ENCODE measurements at regions not wholly inside any gene's neighbourhood (a gene's known extent, or its start where the extent isn't known, plus 50 kb on each side); places are given as distances from the start of the nearest gene placed in this dataset.
"Not testable (repeated sequence)": the region's sequence is repeated elsewhere in the genome, so short reads cannot be mapped to it uniquely, and the experiment has no call there.

DNA sequence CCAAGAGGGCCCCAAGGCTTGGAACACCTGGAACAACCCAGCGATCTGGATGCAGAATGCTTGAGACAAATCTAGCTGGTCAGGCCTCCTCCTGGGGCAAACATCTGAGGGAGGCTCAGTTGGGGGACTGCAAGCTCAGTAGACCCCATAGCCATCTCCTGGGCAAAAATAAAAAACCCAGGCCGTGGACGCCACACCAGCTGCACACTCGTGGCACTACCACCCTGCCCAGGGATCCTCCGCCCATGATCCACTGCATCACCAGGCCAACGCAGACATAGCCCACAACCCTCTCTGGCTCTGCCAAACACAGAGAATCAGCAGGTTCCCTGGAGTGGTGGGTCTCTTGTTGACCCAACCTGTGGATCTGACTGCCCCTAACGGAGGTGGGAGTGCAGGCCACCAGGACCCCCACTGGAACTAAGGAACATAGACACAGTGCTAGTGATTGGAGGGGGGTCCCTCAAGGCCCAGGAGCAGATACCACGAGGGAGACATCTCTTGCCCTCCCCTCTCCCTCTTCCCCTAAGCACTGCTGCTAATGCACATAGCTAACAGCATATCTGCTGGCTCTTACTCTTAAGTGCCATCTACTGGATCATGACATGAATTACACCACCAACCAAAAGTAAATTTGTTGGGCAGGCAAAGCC, 147.2 kb downstream of the CHD1L start:
- no peak overlapping the region for H3K4me3 ChIP-seq (ENCODE audit: low read length)
- TF ChIP-seq, protein P1, sequence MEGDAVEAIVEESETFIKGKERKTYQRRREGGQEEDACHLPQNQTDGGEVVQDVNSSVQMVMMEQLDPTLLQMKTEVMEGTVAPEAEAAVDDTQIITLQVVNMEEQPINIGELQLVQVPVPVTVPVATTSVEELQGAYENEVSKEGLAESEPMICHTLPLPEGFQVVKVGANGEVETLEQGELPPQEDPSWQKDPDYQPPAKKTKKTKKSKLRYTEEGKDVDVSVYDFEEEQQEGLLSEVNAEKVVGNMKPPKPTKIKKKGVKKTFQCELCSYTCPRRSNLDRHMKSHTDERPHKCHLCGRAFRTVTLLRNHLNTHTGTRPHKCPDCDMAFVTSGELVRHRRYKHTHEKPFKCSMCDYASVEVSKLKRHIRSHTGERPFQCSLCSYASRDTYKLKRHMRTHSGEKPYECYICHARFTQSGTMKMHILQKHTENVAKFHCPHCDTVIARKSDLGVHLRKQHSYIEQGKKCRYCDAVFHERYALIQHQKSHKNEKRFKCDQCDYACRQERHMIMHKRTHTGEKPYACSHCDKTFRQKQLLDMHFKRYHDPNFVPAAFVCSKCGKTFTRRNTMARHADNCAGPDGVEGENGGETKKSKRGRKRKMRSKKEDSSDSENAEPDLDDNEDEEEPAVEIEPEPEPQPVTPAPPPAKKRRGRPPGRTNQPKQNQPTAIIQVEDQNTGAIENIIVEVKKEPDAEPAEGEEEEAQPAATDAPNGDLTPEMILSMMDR (conservative IDR thresholded peaks at IDR 0.05; ENCODE audit: low read depth, low read length), result peak; percentile 80
- no peak for DNase-seq (ENCODE audit: low read depth)

GRCh38 chr1:147390185-147390542, 147.7 kb downstream of the CHD1L start:
- no peak for DNase-seq (ENCODE audit: low read depth)
- TF ChIP-seq, protein P1 (conservative IDR thresholded peaks at IDR 0.05; ENCODE audit: low read depth, low read length), result no peak
- no peak overlapping the region for H3K4me3 ChIP-seq (ENCODE audit: low read length)

DNA sequence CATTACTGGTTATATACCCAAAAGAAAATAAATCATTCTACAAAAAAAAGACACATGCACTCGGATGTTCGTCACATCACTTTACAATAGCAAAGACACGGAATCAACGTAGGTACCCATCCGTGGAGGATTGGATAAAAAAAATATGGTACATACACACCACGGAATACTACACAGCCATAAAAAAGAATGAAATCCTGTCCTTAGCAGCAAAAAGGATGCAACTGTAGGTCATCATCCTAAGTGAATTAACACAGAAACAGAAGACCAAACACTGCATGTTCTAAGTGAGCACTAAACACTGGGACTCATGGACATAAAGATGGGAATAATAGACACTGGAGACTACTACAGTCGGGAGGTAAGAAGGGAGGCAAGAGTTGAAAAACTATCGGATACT, 148.6 kb downstream of the CHD1L start:
- TF ChIP-seq, protein P1 (conservative IDR thresholded peaks at IDR 0.05; ENCODE audit: low read depth, low read length), result no peak
- no peak for DNase-seq (ENCODE audit: low read depth)
- H3K4me3 ChIP-seq (ENCODE audit: low read length), result no peak overlapping the region

DNA sequence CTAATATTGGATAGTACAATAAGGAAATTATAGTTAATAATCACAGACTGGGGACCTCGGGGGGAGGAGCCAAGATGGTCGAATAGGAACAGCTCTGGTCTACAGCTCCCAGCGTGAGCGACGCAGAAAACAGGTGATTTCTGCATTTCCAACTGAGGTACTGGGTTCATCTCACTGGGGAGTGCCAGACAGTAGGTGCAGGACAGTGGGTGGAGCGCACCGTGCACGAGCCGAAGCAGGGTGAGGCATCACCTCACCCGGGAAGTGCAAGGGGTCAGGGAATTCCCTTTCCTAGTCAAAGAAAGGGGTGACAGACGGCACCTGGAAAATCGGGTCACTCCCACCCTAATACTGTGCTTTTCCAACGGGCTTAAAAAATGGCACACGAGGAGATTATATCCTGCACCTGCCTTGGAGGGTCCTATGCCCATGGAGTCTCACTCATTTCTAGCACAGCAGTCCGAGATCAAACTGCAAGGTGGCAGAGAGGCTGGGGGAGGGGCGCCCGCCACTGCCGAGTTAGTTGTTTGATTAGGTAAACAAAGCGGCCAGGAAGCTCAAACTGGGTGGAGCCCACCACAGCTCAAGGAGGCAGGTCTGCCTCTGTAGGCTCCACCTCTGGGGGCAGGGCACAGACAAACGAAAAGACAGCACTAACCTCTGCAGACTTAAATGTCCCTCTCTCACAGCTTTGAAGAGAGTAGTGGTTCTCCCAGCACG, 138.8 kb upstream of the BCL9 start:
- not testable (repeated sequence) for DNase-seq (ENCODE audit: low read depth); H3K4me3 ChIP-seq (ENCODE audit: low read length)

GRCh38 chr1:147404344-147404743, 137.0 kb upstream of the BCL9 start:
- H3K4me3 ChIP-seq (ENCODE audit: low read length); DNase-seq (ENCODE audit: low read depth): not testable (repeated sequence)

GRCh38 chr1:147409886-147410285, 131.4 kb upstream of the BCL9 start:
- no peak overlapping the region for H3K4me3 ChIP-seq (ENCODE audit: low read length)
- TF ChIP-seq, protein P1 (conservative IDR thresholded peaks at IDR 0.05; ENCODE audit: low read depth, low read length), result no peak
- DNase-seq (ENCODE audit: low read depth), result no peak

- H3K4me3 ChIP-seq (ENCODE audit: low read length), result no peak overlapping the region
- DNase-seq (ENCODE audit: low read depth), result no peak
- TF ChIP-seq, protein P1 (conservative IDR thresholded peaks at IDR 0.05; ENCODE audit: low read depth, low read length), result no peak
Measured at GRCh38 chr1:147413110-147413605, 128.1 kb upstream of the BCL9 start.

DNA sequence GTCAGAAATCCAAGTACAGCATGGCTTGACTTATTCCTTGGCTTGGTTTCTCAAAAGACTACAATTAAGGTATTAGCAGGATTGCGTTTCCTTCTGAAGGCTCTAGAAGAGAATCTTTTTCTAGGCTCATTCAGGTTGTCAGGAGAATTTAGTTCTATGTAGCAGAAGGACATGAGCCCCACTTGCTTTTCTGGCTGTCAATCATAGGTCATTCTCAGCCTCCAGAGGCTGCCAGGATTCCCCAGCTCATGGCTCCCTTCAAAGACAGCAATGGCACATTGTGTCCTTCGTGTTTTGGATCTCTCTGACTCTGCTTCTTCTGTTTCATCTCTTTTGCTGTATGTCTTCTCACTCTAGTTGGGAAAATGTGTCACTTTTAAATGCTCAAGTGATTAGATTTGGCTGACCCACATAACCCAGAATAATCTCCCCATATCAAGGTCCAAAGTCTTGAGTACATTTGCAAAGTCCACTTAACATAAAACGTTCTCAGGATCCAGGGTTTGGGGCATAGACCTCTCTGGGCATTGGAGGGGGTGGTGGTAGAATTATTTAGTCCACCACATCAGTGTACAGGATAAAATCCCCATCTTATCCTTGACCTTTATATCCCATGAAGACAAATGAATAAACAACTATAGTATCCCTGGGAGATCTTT, 126.7 kb upstream of the BCL9 start:
- no peak for DNase-seq (ENCODE audit: low read depth)
- TF ChIP-seq, protein P1 (conservative IDR thresholded peaks at IDR 0.05; ENCODE audit: low read depth, low read length), result no peak
- no peak overlapping the region for H3K4me3 ChIP-seq (ENCODE audit: low read length)

Measured in retinal pigment epithelial cell (primary cell).